A673 (cell line): ENCODE measurements at regions not wholly inside any gene's neighbourhood (a gene's known extent, or its start where the extent isn't known, plus 50 kb on each side); places are given as distances from the start of the nearest gene placed in this dataset.

ENCODE experiments used
- BruUV-seq: library from RNA; stranded (reverse); fragments of 400-500 nt; replicated peaks from 2 replicates; lab custom pipeline; 2021; lab: Mats Ljungman, UMichigan
- CTCF ChIA-PET: fragments of 300-600 bp; sonication (Branson Sonifier 250); formaldehyde crosslinking; loops from one replicate; lab custom pipeline; 2022; ENCODE audit warnings: antibody characterized with exemption; lab: Charles Lee
- POLR2A ChIA-PET: fragments of 300-600 bp; sonication (Branson Sonifier 250); formaldehyde crosslinking; loops from one replicate; lab custom pipeline; 2022; ENCODE audit warnings: antibody characterized with exemption; ENCODE audit not compliant: low non-redundant PET; lab: Charles Lee
- DNase-seq: peaks from one replicate; pipeline ENCODE4 v3.0.0-alpha.2; 2015; ENCODE audit warnings: low spot score
- H3K27ac ChIP-seq: fragments of 200-600 bp; sonication (generic); 2 replicates; pipeline ENCODE4 v1.5.1; 2016; ENCODE audit warnings: mixed run types, low read depth, mild to moderate bottlenecking, mixed read lengths, antibody characterized with exemption, low read length; ENCODE audit not compliant: poor library complexity, severe bottlenecking
- H3K27me3 ChIP-seq: fragments of 200-600 bp; sonication (generic); replicated peaks from 2 replicates; pipeline ENCODE4 v1.6.1; 2017; ENCODE audit warnings: mixed run types, low read depth, mild to moderate bottlenecking, mixed read lengths, antibody characterized with exemption, low read length; ENCODE audit not compliant: insufficient read depth, poor library complexity
- H3K36me3 ChIP-seq: fragments of 200-600 bp; sonication (generic); 2 replicates; pipeline ENCODE4 v1.6.1; 2016; ENCODE audit warnings: mixed run types, mild to moderate bottlenecking, mixed read lengths, antibody characterized with exemption, low read length; ENCODE audit not compliant: insufficient read depth, poor library complexity, severe bottlenecking
- H3K4me1 ChIP-seq: fragments of 200-600 bp; sonication (generic); 2 replicates; pipeline ENCODE4 v1.6.1; 2017; ENCODE audit warnings: mixed run types, mild to moderate bottlenecking, mixed read lengths, antibody characterized with exemption, low read length; ENCODE audit not compliant: insufficient read depth, poor library complexity, severe bottlenecking
- H3K4me3 ChIP-seq: fragments of 200-600 bp; sonication (generic); 2 replicates; pipeline ENCODE4 v1.5.1; 2016; ENCODE audit warnings: low read depth, mixed run types, mild to moderate bottlenecking, mixed read lengths, low read length; ENCODE audit not compliant: poor library complexity, severe bottlenecking
- H3K9me3 ChIP-seq: fragments of 200-600 bp; sonication (generic); 2 replicates; pipeline ENCODE4 v1.6.1; 2016; ENCODE audit warnings: mixed run types, low read depth, mild to moderate bottlenecking, mixed read lengths, antibody characterized with exemption, low read length; ENCODE audit not compliant: poor library complexity, severe bottlenecking
- CTCF ChIP-seq: fragments of 300-800, 200-600 bp; sonication (generic); conservative IDR thresholded peaks from 2 replicates; pipeline ENCODE4 v1.5.1; 2017; ENCODE audit warnings: low read depth, mild to moderate bottlenecking, antibody characterized with exemption, low read length, moderate library complexity, mixed read lengths
- EZH2 ChIP-seq: fragments of 200-600 bp; sonication (generic); IDR thresholded peaks from 2 replicates; pipeline ENCODE4 v1.6.1; 2017; ENCODE audit warnings: borderline replicate concordance, low read depth, mild to moderate bottlenecking, mixed read lengths, antibody characterized with exemption, low read length; ENCODE audit not compliant: poor library complexity, severe bottlenecking
- intact Hi-C: fragments of 100-400 bp; cut with micrococcal nuclease; formaldehyde crosslinking; loops from one replicate; pipeline ENCODE4 v1.10.0; 2022; ENCODE audit not compliant: unreplicated experiment

- no peak for TF ChIP-seq CTCF
- TF ChIP-seq EZH2: no peak
- POLR2A ChIA-PET: no interaction called here
- intact Hi-C loops: no loop called here
- Histone ChIP-seq H3K36me3 (no peaks in the 10 kb centered on the region), H3K4me3 (no peak overlapping the region), H3K9me3 (no peaks in the 10 kb centered on the region), H3K27me3 (no peaks in the 10 kb centered on the region), H3K4me1 (peaks cover 4% of the 10 kb centered on the region), H3K27ac (no peak overlapping the region)
- DNase-seq: no peak
- BruUV-seq: no TSS peak
- CTCF ChIA-PET: no interaction called here
Observed at GRCh38 chr13:73187106-73187505, 128.3 kb downstream of the KLF5 start.

GRCh38 chr13:73179650-73180274, 121.0 kb downstream of the KLF5 start:
- Histone ChIP-seq H3K9me3 (no peaks in the 10 kb centered on the region), H3K4me3 (no peak overlapping the region), H3K36me3 (no peaks in the 10 kb centered on the region), H3K4me1 (no peaks in the 10 kb centered on the region), H3K27me3 (no peaks in the 10 kb centered on the region), H3K27ac (no peak overlapping the region)
- no peak for DNase-seq
- ChIA-PET CTCF (no interaction called here), POLR2A (no interaction called here)
- TF ChIP-seq EZH2: no peak
- no peak for TF ChIP-seq CTCF
- intact Hi-C loops: no loop called here
- no TSS peak for BruUV-seq

GRCh38 chr13:73177916-73178565, 119.2 kb downstream of the KLF5 start:
- Histone ChIP-seq H3K27ac (no peak overlapping the region), H3K36me3 (no peaks in the 10 kb centered on the region), H3K27me3 (no peaks in the 10 kb centered on the region), H3K4me1 (no peaks in the 10 kb centered on the region), H3K9me3 (no peaks in the 10 kb centered on the region), H3K4me3 (no peak overlapping the region)
- DNase-seq: no peak
- BruUV-seq: no TSS peak
- intact Hi-C loops: no loop called here
- ChIA-PET CTCF (no interaction called here), POLR2A (no interaction called here)
- TF ChIP-seq EZH2 (no peak), CTCF (no peak)
